ENCODE measurements at regions not wholly inside any gene's neighbourhood (a gene's known extent, or its start where the extent isn't known, plus 50 kb on each side); places are given as distances from the start of the nearest gene placed in this dataset.

DNA sequence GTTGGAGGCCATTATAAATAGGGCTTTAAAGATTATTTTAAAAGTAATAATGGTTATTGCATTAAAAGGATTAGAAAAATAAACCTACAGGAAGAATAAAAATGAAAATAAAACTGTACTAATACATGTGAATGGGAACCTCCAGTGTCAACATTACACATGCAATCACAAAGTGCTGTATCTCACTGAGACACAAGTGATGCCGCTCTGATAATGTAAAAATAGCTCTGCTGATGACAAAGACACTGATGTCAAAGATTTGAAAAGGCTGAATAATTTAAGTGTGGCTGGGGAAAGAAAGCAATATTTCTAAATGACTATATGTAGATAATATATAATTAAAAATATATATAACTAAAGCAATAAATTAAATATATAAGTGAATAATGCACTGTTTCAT lies 129.1 kb upstream of the RAP2B start:
- TF ChIP-seq, protein P1, sequence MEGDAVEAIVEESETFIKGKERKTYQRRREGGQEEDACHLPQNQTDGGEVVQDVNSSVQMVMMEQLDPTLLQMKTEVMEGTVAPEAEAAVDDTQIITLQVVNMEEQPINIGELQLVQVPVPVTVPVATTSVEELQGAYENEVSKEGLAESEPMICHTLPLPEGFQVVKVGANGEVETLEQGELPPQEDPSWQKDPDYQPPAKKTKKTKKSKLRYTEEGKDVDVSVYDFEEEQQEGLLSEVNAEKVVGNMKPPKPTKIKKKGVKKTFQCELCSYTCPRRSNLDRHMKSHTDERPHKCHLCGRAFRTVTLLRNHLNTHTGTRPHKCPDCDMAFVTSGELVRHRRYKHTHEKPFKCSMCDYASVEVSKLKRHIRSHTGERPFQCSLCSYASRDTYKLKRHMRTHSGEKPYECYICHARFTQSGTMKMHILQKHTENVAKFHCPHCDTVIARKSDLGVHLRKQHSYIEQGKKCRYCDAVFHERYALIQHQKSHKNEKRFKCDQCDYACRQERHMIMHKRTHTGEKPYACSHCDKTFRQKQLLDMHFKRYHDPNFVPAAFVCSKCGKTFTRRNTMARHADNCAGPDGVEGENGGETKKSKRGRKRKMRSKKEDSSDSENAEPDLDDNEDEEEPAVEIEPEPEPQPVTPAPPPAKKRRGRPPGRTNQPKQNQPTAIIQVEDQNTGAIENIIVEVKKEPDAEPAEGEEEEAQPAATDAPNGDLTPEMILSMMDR (IDR thresholded peaks at IDR 0.05): no peak
- TF ChIP-seq POLR2A (IDR thresholded peaks at IDR 0.05): no peak
